ENCODE measurements at regions not wholly inside any gene's neighbourhood (a gene's known extent, or its start where the extent isn't known, plus 50 kb on each side); places are given as distances from the start of the nearest gene placed in this dataset.

GRCh38 chrX:81348388-81348787 lies 146.5 kb downstream of the SH3BGRL start:
- Histone ChIP-seq H3K27ac (ENCODE audit: low read depth in 1 of 2, low read length in 2 of 2) (no peak overlapping the region), H3K27me3 (ENCODE audit: control insufficient read depth in 1 of 2, insufficient read depth in 2 of 2, low read length in 2 of 2) (no peaks in the 10 kb centered on the region), H3K4me1 (ENCODE audit: insufficient read depth, low read length) (no peaks in the 10 kb centered on the region), H3K4me3 (ENCODE audit: low read length) (no peak overlapping the region), H3K36me3 (ENCODE audit: insufficient read depth, low read length) (peaks cover 3% of the 10 kb centered on the region), H3K9me3 (ENCODE audit: control insufficient read depth in 1 of 2, insufficient read depth in 1 of 2, low read length in 2 of 2) (no peaks in the 10 kb centered on the region)
- Mint-ChIP-seq H3K9me3 (no peaks in the 10 kb centered on the region), H3K27ac (no peak overlapping the region), H3K4me1 (ENCODE audit: low read depth) (no peaks in the 10 kb centered on the region), H3K36me3 (ENCODE audit: low read depth) (peaks cover 20% of the 10 kb centered on the region), H3K27me3 (no peaks in the 10 kb centered on the region), H3K4me3 (no peak overlapping the region)
- CTCF ChIA-PET, result no interaction called here
- intact Hi-C loops (cut with DNase I, micrococcal nuclease), result no loop called here
- DNase-seq, result no peak
- no peak for ATAC-seq (ENCODE audit: poor library complexity)
- POLR2A ChIA-PET, result no interaction called here
- TF ChIP-seq CTCF (IDR thresholded peaks at IDR 0.05), result no peak

GRCh38 chrX:81354954-81355353 lies 153.1 kb downstream of the SH3BGRL start:
- POLR2A ChIA-PET, result no interaction called here
- H3K4me3 ChIP-seq (ENCODE audit: low read length), result no peak overlapping the region
- no peaks in the 10 kb centered on the region for H3K36me3 ChIP-seq (ENCODE audit: insufficient read depth, low read length)
- no peak overlapping the region for H3K27ac ChIP-seq (ENCODE audit: low read depth in 1 of 2, low read length in 2 of 2)
- H3K27me3 ChIP-seq (ENCODE audit: control insufficient read depth in 1 of 2, insufficient read depth in 2 of 2, low read length in 2 of 2), result no peaks in the 10 kb centered on the region
- H3K4me1 Mint-ChIP-seq (ENCODE audit: low read depth), result no peaks in the 10 kb centered on the region
- H3K9me3 Mint-ChIP-seq, result peaks cover 2% of the 10 kb centered on the region
- no peak for TF ChIP-seq CTCF (IDR thresholded peaks at IDR 0.05)
- no peaks in the 10 kb centered on the region for H3K36me3 Mint-ChIP-seq (ENCODE audit: low read depth)
- no peak overlapping the region for H3K27ac Mint-ChIP-seq
- H3K27me3 Mint-ChIP-seq, result no peaks in the 10 kb centered on the region
- H3K4me3 Mint-ChIP-seq, result no peak overlapping the region
- intact Hi-C loops (cut with DNase I, micrococcal nuclease), result no loop called here
- H3K4me1 ChIP-seq (ENCODE audit: insufficient read depth, low read length), result no peaks in the 10 kb centered on the region
- H3K9me3 ChIP-seq (ENCODE audit: control insufficient read depth in 1 of 2, insufficient read depth in 1 of 2, low read length in 2 of 2), result no peaks in the 10 kb centered on the region
- CTCF ChIA-PET, result no interaction called here
- ATAC-seq (ENCODE audit: poor library complexity) (no peak), DNase-seq (no peak)

GRCh38 chrX:81355436-81355835 lies 153.5 kb downstream of the SH3BGRL start:
- Histone ChIP-seq H3K9me3 (ENCODE audit: control insufficient read depth in 1 of 2, insufficient read depth in 1 of 2, low read length in 2 of 2) (no peaks in the 10 kb centered on the region), H3K27ac (ENCODE audit: low read depth in 1 of 2, low read length in 2 of 2) (no peak overlapping the region), H3K4me1 (ENCODE audit: insufficient read depth, low read length) (no peaks in the 10 kb centered on the region), H3K27me3 (ENCODE audit: control insufficient read depth in 1 of 2, insufficient read depth in 2 of 2, low read length in 2 of 2) (no peaks in the 10 kb centered on the region), H3K36me3 (ENCODE audit: insufficient read depth, low read length) (no peaks in the 10 kb centered on the region), H3K4me3 (ENCODE audit: low read length) (no peak overlapping the region)
- Mint-ChIP-seq H3K27me3 (no peaks in the 10 kb centered on the region), H3K9me3 (peaks cover 2% of the 10 kb centered on the region), H3K27ac (no peak overlapping the region), H3K4me1 (ENCODE audit: low read depth) (no peaks in the 10 kb centered on the region), H3K4me3 (no peak overlapping the region), H3K36me3 (ENCODE audit: low read depth) (no peaks in the 10 kb centered on the region)
- TF ChIP-seq CTCF (IDR thresholded peaks at IDR 0.05), result no peak
- ATAC-seq (ENCODE audit: poor library complexity) (no peak), DNase-seq (no peak)
- ChIA-PET POLR2A (no interaction called here), CTCF (no interaction called here)
- intact Hi-C loops (cut with DNase I, micrococcal nuclease), result no loop called here
